Karpas-422 (cell line): ENCODE measurements at regions not wholly inside any gene's neighbourhood (a gene's known extent, or its start where the extent isn't known, plus 50 kb on each side); places are given as distances from the start of the nearest gene placed in this dataset.

Experiments used
- DNase-seq: peaks from one replicate; pipeline ENCODE4 v3.0.0-alpha.2; 2015
- H2AFZ ChIP-seq: fragments of 200-600 bp; sonication (generic); 2 replicates; pipeline ENCODE4 v1.6.1; 2014; ENCODE audit warnings: antibody characterized with exemption, low read length, mixed read lengths
- H3K27ac ChIP-seq: fragments of 200-600 bp; sonication (generic); 2 replicates; pipeline ENCODE4 v1.5.1; 2014; ENCODE audit warnings: mild to moderate bottlenecking, low read length, moderate library complexity
- H3K27me3 ChIP-seq: fragments of 200-600 bp; sonication (generic); 2 replicates; pipeline ENCODE4 v1.6.1; 2014; ENCODE audit warnings: low read length, mixed read lengths
- H3K36me3 ChIP-seq: fragments of 200-600 bp; sonication (generic); 2 replicates; pipeline ENCODE4 v1.6.1; 2014; ENCODE audit warnings: low read length, mixed read lengths; ENCODE audit not compliant: insufficient read depth
- H3K4me1 ChIP-seq: fragments of 200-600 bp; sonication (generic); 2 replicates; pipeline ENCODE4 v1.6.1; 2014; ENCODE audit warnings: mild to moderate bottlenecking, low read length, mixed read lengths
- H3K4me2 ChIP-seq: fragments of 200-600 bp; sonication (generic); 2 replicates; pipeline ENCODE4 v1.6.1; 2014; ENCODE audit warnings: low read length, low read depth, mild to moderate bottlenecking; ENCODE audit not compliant: poor library complexity, severe bottlenecking
- H3K4me3 ChIP-seq: fragments of 200-600 bp; sonication (generic); 2 replicates; pipeline ENCODE4 v1.5.1; 2014; ENCODE audit warnings: mild to moderate bottlenecking, antibody characterized with exemption, low read length, mixed read lengths
- H3K79me2 ChIP-seq: fragments of 200-600 bp; sonication (generic); 2 replicates; pipeline ENCODE4 v1.6.1; 2014; ENCODE audit warnings: mild to moderate bottlenecking, low read length, mixed read lengths
- H3K9ac ChIP-seq: fragments of 200-600 bp; sonication (generic); 2 replicates; pipeline ENCODE4 v1.6.0; 2014; ENCODE audit warnings: low read length
- H3K9me2 ChIP-seq: fragments of 200-600 bp; sonication (generic), shearing (Covaris generic); replicated peaks from 2 replicates; pipeline ENCODE4 v1.6.0; 2014; ENCODE audit warnings: mild to moderate bottlenecking, low read length, moderate library complexity; ENCODE audit not compliant: insufficient read depth
- H3K9me3 ChIP-seq: fragments of 300-700, 200-600 bp; sonication (generic); 2 replicates; pipeline ENCODE4 v1.6.1; 2014; ENCODE audit warnings: low read length, mixed read lengths
- H4K20me1 ChIP-seq: fragments of 200-600 bp; sonication (generic); 2 replicates; pipeline ENCODE4 v1.6.1; 2014; ENCODE audit warnings: mild to moderate bottlenecking, antibody characterized with exemption, low read length, low read depth; ENCODE audit not compliant: insufficient read depth

- Histone ChIP-seq H4K20me1 (no peaks in the 10 kb centered on the region), H3K9me2 (no peaks in the 10 kb centered on the region), H3K9me3 (no peaks in the 10 kb centered on the region)
Observed at GRCh38 chr2:45067859-45068570, 58.8 kb upstream of the SIX2 start.

More at GRCh38 chr2:45067859-45068570, 58.8 kb upstream of the SIX2 start:
- Histone ChIP-seq H3K4me2 (peak overlapping the region; percentile 71), H2AFZ (peak overlapping the region; percentile 19; the same call in 1 of the 2 replicates), H3K27me3 (no peaks in the 10 kb centered on the region), H3K4me1 (peaks cover 62% of the 10 kb centered on the region), H3K4me3 (0 out of 2 replicates have a peak overlapping the region, but pooled peaks have one; percentile 7), H3K27ac (peak overlapping the region; percentile 99), H3K9ac (peak overlapping the region; percentile 72), H3K36me3 (no peaks in the 10 kb centered on the region; the same call in 1 of the 2 replicates), H3K79me2 (no peaks in the 10 kb centered on the region)
- peak; percentile 55 for DNase-seq
